ENCODE measurements at regions not wholly inside any gene's neighbourhood (a gene's known extent, or its start where the extent isn't known, plus 50 kb on each side); places are given as distances from the start of the nearest gene placed in this dataset.
"Not testable (repeated sequence)": the region's sequence is repeated elsewhere in the genome, so short reads cannot be mapped to it uniquely, and the experiment has no call there.

DNA sequence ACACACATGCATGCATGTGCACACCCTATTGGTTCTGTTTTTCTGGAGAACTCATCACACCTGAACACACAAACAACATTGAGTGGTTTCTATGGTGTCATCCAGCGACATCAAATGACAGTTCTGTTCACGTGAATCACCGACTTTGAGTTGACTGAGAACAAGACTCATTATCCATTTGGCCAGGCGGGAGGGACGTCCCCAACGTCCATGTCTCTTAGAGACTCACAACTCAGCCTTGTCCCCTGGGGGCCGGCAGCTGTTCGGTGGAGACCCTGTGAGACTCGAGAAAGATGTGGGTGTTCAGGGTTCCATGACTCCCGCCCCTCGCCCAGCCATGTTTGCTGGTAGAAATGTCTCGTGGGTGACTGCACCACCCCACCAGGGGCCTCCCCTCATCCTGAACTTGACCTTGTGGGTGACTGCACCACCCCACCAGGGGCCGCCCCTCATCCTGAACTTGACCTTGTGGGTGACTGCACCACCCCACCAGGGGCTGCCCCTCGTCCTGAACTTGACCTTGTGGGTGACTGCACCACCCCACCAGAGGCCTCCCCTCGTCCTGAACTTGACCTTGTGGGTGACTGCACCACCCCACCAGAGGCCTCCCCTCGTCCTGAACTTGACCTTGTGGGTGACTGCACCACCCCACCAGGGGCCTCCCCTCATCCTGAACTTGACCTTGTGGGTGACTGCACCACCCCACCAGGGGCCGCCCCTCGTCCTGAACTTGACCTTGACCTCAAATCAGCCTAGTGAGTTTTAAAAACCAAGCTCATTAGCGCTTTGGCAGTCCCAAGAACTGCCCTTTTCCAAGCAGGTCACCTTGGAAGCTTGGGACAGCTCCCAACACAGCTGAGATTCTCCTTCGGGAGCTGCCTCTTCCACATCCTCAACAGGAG lies 163.8 kb downstream of the SHANK2 start:
- TF ChIP-seq, protein P1, sequence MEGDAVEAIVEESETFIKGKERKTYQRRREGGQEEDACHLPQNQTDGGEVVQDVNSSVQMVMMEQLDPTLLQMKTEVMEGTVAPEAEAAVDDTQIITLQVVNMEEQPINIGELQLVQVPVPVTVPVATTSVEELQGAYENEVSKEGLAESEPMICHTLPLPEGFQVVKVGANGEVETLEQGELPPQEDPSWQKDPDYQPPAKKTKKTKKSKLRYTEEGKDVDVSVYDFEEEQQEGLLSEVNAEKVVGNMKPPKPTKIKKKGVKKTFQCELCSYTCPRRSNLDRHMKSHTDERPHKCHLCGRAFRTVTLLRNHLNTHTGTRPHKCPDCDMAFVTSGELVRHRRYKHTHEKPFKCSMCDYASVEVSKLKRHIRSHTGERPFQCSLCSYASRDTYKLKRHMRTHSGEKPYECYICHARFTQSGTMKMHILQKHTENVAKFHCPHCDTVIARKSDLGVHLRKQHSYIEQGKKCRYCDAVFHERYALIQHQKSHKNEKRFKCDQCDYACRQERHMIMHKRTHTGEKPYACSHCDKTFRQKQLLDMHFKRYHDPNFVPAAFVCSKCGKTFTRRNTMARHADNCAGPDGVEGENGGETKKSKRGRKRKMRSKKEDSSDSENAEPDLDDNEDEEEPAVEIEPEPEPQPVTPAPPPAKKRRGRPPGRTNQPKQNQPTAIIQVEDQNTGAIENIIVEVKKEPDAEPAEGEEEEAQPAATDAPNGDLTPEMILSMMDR (IDR thresholded peaks at IDR 0.05) = not testable (repeated sequence)
- TF ChIP-seq POLR2A (IDR thresholded peaks at IDR 0.05) = not testable (repeated sequence)
